GM12878 (cell line): ENCODE measurements at regions not wholly inside any gene's neighbourhood (a gene's known extent, or its start where the extent isn't known, plus 50 kb on each side); places are given as distances from the start of the nearest gene placed in this dataset.

ENCODE experiments used
- ATAC-seq: fragments of 200-7000 bp; cut with Tn5 transposase; 3 replicates; pipeline ENCODE4 v1.9.1; 2020; ENCODE audit warnings: mild to moderate bottlenecking, moderate library complexity
- BruUV-seq: library from RNA; stranded (reverse); fragments of 400-500 nt; replicated peaks from 2 replicates; lab custom pipeline; 2021; lab: Mats Ljungman, UMichigan
- CTCF ChIA-PET: fragments of 300-600 bp; sonication (Branson Sonifier 250); formaldehyde crosslinking; extraction: SDS; loops from one replicate; lab custom pipeline; 2021; ENCODE audit warnings: inconsistent platforms; lab: Yijun Ruan, JAX
- POLR2A ChIA-PET: fragments of 350-600 bp; formaldehyde crosslinking; extraction: SDS; loops from one replicate; lab custom pipeline; 2021; ENCODE audit warnings: inconsistent platforms; lab: Charles Lee
- RAD21 ChIA-PET: fragments of 300-600 bp; sonication (Branson Sonifier 250); formaldehyde crosslinking; loops from one replicate; lab custom pipeline; 2023; ENCODE audit warnings: antibody characterized with exemption; ENCODE audit not compliant: unreplicated experiment; lab: Charles Lee
- SMC1A ChIA-PET: fragments of 300-600 bp; sonication (Branson Sonifier 250); formaldehyde crosslinking; loops from one replicate; lab custom pipeline; 2023; ENCODE audit not compliant: unreplicated experiment, uncharacterized antibody; lab: Charles Lee
- DNase-seq: peaks from one replicate; pipeline ENCODE4 v3.0.0-alpha.2; 2011; ENCODE audit warnings: low read depth, low spot score
- FAIRE-seq: peaks from 3 replicates; lab custom pipeline; 2011; peaks lifted over from hg19 to GRCh38; lab: Jason Lieb, UNC
- H2AFZ ChIP-seq: 2 replicates; pipeline ENCODE4 v1.6.0; 2011; ENCODE audit warnings: low read depth, low read length, control low read depth; ENCODE audit not compliant: control insufficient read depth
- H3K27ac ChIP-seq: 2 replicates; pipeline ENCODE4 v1.5.1; 2011; ENCODE audit warnings: control low read depth; ENCODE audit not compliant: control insufficient read depth, insufficient read depth
- H3K27me3 ChIP-seq, 2 experiments: replicated peaks in 1 of 2; 2 replicates each; pipeline versions ENCODE4 v1.6.0 to v1.6.1; 2011; ENCODE audit warnings: low read length in 1 of 2; ENCODE audit not compliant: control insufficient read depth in 2 of 2, insufficient read depth in 2 of 2
- H3K36me3 ChIP-seq, 2 experiments: 2 replicates each; pipeline ENCODE4 v1.5.1; 2011; ENCODE audit warnings: low read length in 1 of 2; ENCODE audit not compliant: control insufficient read depth in 2 of 2, insufficient read depth in 2 of 2
- H3K4me1 ChIP-seq: 2 replicates; pipeline ENCODE4 v1.6.1; 2011; ENCODE audit warnings: mild to moderate bottlenecking, low read length, moderate library complexity, mixed read lengths; ENCODE audit not compliant: control insufficient read depth, insufficient read depth
- H3K4me2 ChIP-seq: 2 replicates; pipeline ENCODE4 v1.6.0; 2011; ENCODE audit warnings: control low read depth; ENCODE audit not compliant: control insufficient read depth, insufficient read depth
- H3K4me3 ChIP-seq: fragments of 200-600 bp; sonication (generic); 2 replicates; pipeline ENCODE4 v1.5.1; 2016
- H3K79me2 ChIP-seq: 2 replicates; pipeline ENCODE4 v1.6.0; 2011; ENCODE audit warnings: low read length; ENCODE audit not compliant: control insufficient read depth, insufficient read depth
- H3K9ac ChIP-seq: 2 replicates; pipeline ENCODE4 v1.8.0; 2011; ENCODE audit warnings: low read length, control low read depth, mixed read lengths; ENCODE audit not compliant: control insufficient read depth, insufficient read depth
- H3K9me3 ChIP-seq: replicated peaks from 3 replicates; pipeline ENCODE4 v1.5.1; 2011; ENCODE audit warnings: mild to moderate bottlenecking, low read length; ENCODE audit not compliant: control insufficient read depth, insufficient read depth
- H4K20me1 ChIP-seq: 2 replicates; pipeline ENCODE4 v1.6.0; 2011; ENCODE audit not compliant: control insufficient read depth, insufficient read depth
- NFXL1 ChIP-seq: fragments of 450-650 bp; IDR thresholded peaks from 2 replicates; pipeline ENCODE4 v1.6.1; 2017; ENCODE audit warnings: antibody characterized with exemption, mild to moderate bottlenecking, borderline replicate concordance
- WGBS: methylation state at CpG from one replicate; pipeline ENCODE4 v1.1.6; 2016; ENCODE audit warnings: low lambda C conversion rate; ENCODE audit not compliant: insufficient replicate concordance, insufficient coverage; ENCODE audit errors: missing lambda C conversion rate; 5-methylcytosine and 5-hydroxymethylcytosine counted together
- in situ Hi-C: fragments of 300-500 bp; cut with MboI; formaldehyde crosslinking; loops from 9 replicates; pipeline ENCODE4 v1.14.3; 2018; ENCODE audit warnings: mixed read lengths
- intact Hi-C: fragments of 100-400 bp; cut with micrococcal nuclease; formaldehyde crosslinking; loops from one replicate; pipeline ENCODE4 v1.14.2; 2022; ENCODE audit not compliant: unreplicated experiment
- TF ChIP-seq, protein P1 (sequence below): fragments of 450-650 bp; formaldehyde crosslinking; IDR thresholded peaks from 2 replicates; pipeline ENCODE4 v1.5.0; 2022; ENCODE audit warnings: mild to moderate bottlenecking, missing genetic modification characterization
- TF ChIP-seq, protein P2 (sequence below): IDR thresholded peaks from 2 replicates; pipeline ENCODE4 v1.6.1; 2012; ENCODE audit warnings: low read length, inconsistent platforms

DNA sequence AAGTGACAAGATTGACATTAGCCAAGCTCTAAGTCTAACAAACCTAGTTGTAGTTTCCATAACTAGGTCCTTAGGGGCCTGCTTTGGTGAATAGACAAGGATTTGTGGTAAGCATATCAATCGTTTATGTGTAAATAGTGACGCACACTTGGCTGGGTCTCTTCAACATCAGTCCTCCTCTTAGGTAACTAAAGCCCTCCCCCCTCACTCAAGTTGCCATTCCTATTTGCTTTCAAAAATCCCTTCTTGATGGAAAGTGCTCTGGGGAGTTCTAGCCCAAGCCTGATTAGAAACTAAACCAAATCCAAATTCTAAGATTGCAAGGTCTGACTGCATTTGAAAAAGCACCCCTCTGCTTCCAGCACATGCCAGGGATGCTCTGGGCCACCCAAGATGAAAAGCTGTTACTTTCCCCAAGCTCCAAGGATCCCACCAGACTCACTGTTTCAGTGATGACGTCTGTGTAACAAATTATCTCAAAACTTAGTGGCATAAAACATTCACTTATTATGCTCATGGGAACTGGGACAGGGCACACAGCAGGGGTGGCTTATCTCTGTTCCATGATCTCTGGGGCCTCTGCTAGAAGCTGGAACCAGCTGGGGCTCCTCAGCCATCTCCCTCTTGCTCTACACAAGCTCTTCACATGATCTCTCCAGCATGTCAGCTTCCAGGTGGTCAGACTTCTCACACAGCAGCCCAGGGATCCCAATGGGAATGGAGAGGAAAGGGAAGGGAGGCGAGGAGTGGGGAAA lies 74.1 kb downstream of the RRAGC start:
- no peak for FAIRE-seq
- Histone ChIP-seq H3K27me3 (peaks cover 0 to 8% of the 10 kb centered on the region in 2 experiments), H3K4me2 (no peak overlapping the region), H3K27ac (no peak overlapping the region), H3K79me2 (no peaks in the 10 kb centered on the region), H3K4me1 (no peaks in the 10 kb centered on the region), H2AFZ (no peak overlapping the region), H3K9ac (no peak overlapping the region), H4K20me1 (no peaks in the 10 kb centered on the region), H3K36me3 (no peaks in the 10 kb centered on the region), H3K9me3 (no peaks in the 10 kb centered on the region), H3K4me3 (no peak overlapping the region)
- in situ Hi-C loops (no loop called here), intact Hi-C loops (no loop called here)
- TF ChIP-seq NFXL1 = no peak
- TF ChIP-seq, protein P1, sequence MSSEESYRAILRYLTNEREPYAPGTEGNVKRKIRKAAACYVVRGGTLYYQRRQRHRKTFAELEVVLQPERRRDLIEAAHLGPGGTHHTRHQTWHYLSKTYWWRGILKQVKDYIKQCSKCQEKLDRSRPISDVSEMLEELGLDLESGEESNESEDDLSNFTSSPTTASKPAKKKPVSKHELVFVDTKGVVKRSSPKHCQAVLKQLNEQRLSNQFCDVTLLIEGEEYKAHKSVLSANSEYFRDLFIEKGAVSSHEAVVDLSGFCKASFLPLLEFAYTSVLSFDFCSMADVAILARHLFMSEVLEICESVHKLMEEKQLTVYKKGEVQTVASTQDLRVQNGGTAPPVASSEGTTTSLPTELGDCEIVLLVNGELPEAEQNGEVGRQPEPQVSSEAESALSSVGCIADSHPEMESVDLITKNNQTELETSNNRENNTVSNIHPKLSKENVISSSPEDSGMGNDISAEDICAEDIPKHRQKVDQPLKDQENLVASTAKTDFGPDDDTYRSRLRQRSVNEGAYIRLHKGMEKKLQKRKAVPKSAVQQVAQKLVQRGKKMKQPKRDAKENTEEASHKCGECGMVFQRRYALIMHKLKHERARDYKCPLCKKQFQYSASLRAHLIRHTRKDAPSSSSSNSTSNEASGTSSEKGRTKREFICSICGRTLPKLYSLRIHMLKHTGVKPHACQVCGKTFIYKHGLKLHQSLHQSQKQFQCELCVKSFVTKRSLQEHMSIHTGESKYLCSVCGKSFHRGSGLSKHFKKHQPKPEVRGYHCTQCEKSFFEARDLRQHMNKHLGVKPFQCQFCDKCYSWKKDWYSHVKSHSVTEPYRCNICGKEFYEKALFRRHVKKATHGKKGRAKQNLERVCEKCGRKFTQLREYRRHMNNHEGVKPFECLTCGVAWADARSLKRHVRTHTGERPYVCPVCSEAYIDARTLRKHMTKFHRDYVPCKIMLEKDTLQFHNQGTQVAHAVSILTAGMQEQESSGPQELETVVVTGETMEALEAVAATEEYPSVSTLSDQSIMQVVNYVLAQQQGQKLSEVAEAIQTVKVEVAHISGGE (CRISPR knock-in tag) = no peak
- TF ChIP-seq, protein P2, sequence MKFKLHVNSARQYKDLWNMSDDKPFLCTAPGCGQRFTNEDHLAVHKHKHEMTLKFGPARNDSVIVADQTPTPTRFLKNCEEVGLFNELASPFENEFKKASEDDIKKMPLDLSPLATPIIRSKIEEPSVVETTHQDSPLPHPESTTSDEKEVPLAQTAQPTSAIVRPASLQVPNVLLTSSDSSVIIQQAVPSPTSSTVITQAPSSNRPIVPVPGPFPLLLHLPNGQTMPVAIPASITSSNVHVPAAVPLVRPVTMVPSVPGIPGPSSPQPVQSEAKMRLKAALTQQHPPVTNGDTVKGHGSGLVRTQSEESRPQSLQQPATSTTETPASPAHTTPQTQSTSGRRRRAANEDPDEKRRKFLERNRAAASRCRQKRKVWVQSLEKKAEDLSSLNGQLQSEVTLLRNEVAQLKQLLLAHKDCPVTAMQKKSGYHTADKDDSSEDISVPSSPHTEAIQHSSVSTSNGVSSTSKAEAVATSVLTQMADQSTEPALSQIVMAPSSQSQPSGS = no peak
- no TSS peak for BruUV-seq
- CTCF ChIA-PET = no interaction called here
- RAD21 ChIA-PET = no interaction called here
- WGBS = 20% methylated on average over 4 of the region's 4 CpGs
- POLR2A ChIA-PET = no interaction called here
- ATAC-seq = no peak
- DNase-seq = no peak
- SMC1A ChIA-PET = no interaction called here
